ENCODE measurements at regions not wholly inside any gene's neighbourhood (a gene's known extent, or its start where the extent isn't known, plus 50 kb on each side); places are given as distances from the start of the nearest gene placed in this dataset.

DNA sequence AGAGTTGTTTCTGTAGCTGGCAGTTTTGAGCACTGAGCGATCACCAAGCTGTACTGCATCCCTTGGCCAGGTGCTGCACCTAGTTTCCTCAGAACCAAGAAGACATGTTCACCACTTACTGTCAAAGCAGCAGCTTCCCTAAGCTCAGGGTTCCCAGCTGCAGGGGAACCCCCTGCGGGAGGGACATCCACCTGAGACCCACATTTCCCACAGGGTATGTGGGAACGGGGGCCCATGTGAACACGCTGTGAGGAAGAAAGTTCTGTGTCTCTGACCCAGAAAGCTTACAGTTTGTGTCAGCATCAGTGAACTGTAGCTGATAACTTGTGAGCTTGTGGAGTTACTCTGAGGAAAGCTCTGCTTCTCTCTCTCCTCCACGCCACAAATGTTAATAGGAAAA, 436.8 kb upstream of the IGFBP3 start:
- no peak overlapping the region for H3K4me3 ChIP-seq (ENCODE audit: low read depth, low read length)
- DNase-seq (ENCODE audit: low read depth) = no peak
- TF ChIP-seq, protein P1, sequence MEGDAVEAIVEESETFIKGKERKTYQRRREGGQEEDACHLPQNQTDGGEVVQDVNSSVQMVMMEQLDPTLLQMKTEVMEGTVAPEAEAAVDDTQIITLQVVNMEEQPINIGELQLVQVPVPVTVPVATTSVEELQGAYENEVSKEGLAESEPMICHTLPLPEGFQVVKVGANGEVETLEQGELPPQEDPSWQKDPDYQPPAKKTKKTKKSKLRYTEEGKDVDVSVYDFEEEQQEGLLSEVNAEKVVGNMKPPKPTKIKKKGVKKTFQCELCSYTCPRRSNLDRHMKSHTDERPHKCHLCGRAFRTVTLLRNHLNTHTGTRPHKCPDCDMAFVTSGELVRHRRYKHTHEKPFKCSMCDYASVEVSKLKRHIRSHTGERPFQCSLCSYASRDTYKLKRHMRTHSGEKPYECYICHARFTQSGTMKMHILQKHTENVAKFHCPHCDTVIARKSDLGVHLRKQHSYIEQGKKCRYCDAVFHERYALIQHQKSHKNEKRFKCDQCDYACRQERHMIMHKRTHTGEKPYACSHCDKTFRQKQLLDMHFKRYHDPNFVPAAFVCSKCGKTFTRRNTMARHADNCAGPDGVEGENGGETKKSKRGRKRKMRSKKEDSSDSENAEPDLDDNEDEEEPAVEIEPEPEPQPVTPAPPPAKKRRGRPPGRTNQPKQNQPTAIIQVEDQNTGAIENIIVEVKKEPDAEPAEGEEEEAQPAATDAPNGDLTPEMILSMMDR (IDR thresholded peaks at IDR 0.05; ENCODE audit: low read depth, low read length, missing control alignments) = no peak

DNA sequence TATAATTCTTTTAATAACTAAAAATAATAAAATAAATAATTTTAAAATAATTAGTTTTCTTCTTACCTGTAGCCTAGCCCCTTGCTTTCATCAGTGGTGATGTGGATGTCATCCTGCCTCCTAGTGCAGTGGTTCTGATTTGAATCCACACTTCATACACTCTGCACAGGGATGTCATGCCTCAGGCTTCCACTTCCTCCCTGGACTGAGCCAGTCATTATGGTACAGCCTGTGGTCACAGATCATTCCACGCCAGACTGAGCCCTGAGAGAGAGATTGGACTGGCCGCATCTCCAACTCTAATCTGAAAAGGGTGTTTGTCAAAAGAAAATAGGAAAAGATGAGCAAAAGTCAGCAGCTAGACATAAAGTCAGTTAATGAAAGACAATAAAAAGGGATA, 436.2 kb upstream of the IGFBP3 start:
- TF ChIP-seq, protein P1 (IDR thresholded peaks at IDR 0.05; ENCODE audit: low read depth, low read length, missing control alignments) = no peak

DNA sequence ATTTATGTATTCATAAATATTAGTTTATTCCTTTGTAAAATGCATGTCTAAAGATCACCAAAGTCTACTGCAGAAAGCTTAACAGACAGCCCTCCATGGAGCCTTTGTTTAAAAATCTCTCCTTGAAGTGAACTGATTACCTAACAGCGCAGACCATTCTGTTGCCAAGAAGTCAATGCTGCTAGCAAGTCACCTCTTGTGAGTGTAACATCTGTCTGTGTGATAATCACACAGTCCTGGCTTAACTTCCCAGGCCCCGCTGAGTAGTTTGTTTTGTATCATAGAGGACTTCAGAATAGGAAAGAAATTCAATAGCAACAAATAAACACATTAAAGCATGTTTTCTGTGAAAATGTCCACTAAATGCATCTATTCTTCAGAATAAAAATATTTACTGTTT, 435.3 kb upstream of the IGFBP3 start:
- H3K4me3 ChIP-seq (ENCODE audit: low read depth, low read length) = no peak overlapping the region
- TF ChIP-seq, protein P1 (IDR thresholded peaks at IDR 0.05; ENCODE audit: low read depth, low read length, missing control alignments) = no peak
- no peak for DNase-seq (ENCODE audit: low read depth)

More for the DNA sequence above, 436.2 kb upstream of the IGFBP3 start:
- H3K4me3 ChIP-seq (ENCODE audit: low read depth, low read length) = no peak overlapping the region
- DNase-seq (ENCODE audit: low read depth) = no peak

DNA sequence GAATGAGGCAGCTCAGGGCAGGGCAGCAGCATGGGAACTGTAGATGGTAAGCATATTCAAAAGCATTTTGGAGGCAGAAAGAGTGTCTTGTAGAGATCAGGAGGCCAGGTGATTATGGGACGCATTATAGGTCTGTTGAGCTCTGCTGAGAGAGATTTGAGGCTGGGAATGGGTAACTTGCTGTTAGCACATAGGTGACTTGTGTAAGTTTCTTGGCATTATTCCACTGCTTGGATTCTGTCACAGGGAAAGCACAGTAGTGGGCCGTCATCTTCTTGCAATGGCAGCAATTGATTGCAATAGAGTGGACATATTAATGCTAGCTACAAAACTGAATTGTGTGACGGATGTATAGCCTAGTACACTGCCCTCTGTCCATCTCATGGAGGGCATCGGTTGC, 434.3 kb upstream of the IGFBP3 start:
- no peak overlapping the region for H3K4me3 ChIP-seq (ENCODE audit: low read depth, low read length)
- TF ChIP-seq, protein P1 (IDR thresholded peaks at IDR 0.05; ENCODE audit: low read depth, low read length, missing control alignments) = no peak
- DNase-seq (ENCODE audit: low read depth) = no peak

DNA sequence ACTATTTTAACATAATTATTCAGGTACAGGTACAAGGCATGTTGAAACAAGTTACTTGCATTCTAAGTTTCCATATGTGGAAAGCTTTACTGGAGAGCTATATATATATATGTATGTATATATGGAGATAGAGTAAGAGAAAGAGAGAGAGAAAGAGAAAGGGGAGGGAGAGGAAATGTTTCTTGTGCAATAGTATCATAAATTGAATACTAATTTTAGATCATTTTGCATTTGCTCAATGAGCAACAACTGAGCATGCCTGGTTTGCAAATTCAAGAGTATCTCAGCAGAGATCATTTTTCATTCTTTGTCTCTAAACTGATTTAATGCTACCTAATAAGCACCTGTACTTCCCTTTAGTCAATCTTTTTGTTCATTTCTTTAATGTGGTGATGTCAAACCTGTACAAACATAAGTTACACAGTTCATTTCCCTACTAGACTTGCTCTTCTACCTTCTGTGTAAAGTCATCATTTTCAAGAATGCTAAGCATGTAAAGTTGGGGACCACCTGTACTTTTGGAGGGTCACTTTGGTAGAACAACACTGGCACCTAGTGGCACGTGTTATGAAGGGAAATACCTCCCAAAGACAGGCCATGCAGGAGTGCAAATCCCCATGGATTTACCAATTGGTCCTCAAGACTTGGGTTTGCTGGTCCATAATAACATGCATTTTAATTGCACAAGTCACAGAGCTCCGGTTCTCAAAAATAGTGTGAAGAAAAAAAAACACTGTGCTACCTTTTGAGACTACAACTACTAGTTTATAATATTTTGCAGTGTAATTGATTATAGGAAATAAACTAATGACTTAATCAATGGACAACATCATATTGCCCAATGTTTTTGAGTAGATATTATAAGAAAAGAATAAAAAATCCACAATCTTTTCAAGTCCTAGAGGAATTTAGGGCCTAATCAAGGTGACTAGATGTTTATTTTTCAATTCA, 431.2 kb upstream of the IGFBP3 start:
- H3K4me3 ChIP-seq (ENCODE audit: low read depth, low read length) = no peak overlapping the region
- DNase-seq (ENCODE audit: low read depth) = peak; percentile 22
- TF ChIP-seq, protein P1 (IDR thresholded peaks at IDR 0.05; ENCODE audit: low read depth, low read length, missing control alignments) = peak; percentile 66

DNA sequence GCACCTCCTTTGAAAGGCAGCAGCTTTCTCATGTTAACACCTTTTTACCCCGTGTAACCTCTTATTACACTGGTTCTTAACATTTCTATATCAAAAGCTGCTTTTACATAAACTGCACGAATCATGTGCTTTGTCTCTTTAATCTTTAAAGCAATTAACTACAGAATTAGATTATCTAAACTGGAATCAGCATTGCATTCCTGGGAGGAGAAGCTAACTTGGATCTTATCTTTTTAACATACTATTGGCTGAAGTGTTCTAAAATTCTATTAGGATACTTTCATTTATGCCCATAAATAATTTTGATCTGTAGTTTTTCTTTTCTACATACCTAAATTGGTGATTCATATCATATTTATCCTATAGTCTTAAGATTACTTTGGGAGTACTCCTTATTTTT, 428.4 kb upstream of the IGFBP3 start:
- DNase-seq (ENCODE audit: low read depth) = no peak
- TF ChIP-seq, protein P1 (IDR thresholded peaks at IDR 0.05; ENCODE audit: low read depth, low read length, missing control alignments) = no peak
- no peak overlapping the region for H3K4me3 ChIP-seq (ENCODE audit: low read depth, low read length)

DNA sequence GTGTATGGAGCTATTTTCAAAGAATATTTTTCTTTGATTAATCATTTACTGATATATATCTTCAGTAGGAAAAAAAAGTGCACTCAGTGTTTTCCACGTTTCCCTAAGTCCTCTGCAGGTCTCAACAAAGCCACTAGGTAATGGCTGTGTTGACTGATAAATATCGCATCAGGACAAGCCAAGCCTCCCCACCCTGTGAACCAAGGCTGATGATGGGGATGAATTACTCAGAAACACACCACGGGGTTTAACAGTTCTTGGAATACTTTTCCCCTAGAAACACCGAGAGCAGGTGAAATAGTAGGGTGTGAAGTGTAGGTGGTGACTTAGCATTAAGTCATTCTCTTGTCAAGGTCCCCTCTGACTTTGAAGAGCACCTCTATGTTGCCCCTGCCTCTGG, 423.5 kb upstream of the IGFBP3 start:
- TF ChIP-seq, protein P1 (IDR thresholded peaks at IDR 0.05; ENCODE audit: low read depth, low read length, missing control alignments) = no peak
- DNase-seq (ENCODE audit: low read depth) = no peak
- H3K4me3 ChIP-seq (ENCODE audit: low read depth, low read length) = no peak overlapping the region
